ENCODE measurements at regions not wholly inside any gene's neighbourhood (a gene's known extent, or its start where the extent isn't known, plus 50 kb on each side); places are given as distances from the start of the nearest gene placed in this dataset.

DNA sequence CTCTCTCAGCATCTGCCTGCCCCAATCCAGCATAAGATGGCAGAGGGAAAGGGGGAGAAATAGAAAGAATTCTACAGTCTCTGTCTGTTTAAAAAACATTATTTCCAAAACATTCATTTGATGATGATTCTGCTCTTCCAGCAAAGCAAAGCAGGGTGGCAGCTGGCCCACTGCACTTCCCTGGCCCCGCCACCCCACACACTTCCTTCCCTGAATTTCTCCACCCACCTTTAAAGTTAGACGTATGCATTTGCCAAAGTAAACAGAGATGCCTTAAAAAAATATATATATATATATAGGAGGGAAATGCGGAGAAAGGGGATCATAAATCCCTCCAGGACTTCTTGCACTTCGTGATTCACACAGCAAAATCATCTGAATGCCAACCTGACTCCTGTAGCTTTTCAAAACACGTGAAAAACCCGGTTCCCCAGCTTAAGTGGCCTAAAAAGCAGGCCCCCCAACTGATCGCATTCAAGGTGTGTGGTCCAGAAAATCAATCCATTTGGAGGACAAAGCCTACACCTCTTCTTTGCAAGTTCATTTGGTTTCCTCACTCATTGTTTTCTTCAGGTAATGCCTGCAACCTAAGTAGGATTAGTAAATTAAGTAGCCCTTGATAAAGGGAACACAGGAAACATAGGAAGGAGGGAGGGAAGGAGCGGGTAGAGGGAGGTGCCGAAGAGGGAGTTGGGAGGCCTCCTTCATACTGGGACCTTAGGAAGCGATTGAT, 68.8 kb downstream of the LLPH start:
- Histone ChIP-seq H3K27ac (no peak overlapping the region), H3K4me1 (peaks cover 0 to 4% (median 0%) of the 10 kb centered on the region in 4 donors), H3K27me3 (no peaks in the 10 kb centered on the region), H3K36me3 (no peaks in the 10 kb centered on the region), H3K9me3 (no peaks in the 10 kb centered on the region), H3K4me3 (no peak overlapping the region)
- TF ChIP-seq POLR2A (IDR thresholded peaks at IDR 0.05) (no peak), EP300 (IDR thresholded peaks at IDR 0.05) (no peak), CTCF (IDR thresholded peaks at IDR 0.05) (no peak)
- DNase-seq (ENCODE audit: low spot score in 2 of 2), result no peak
- 67% methylated on average over 10 of the region's 10 CpGs for WGBS, 2 donors

DNA sequence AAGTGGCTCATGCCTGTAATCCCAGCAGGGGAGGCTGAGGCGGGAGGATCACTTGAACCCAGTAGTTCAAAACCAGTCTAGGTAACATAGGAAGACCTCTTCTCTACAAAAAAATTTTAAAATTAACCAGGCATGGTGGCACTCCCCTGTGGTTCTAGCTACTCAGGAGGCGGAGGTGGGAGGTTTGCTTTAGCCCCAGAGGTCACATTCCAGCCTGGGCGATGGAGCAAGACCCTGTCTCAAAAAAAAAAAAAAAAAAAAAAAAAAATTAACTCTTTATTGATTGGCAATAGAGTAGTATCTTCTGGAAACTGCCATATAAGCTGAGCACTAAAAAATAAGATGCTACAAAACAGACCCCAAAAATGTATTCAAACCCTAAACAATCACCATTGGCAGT, 69.5 kb downstream of the LLPH start:
- H3K9me3 ChIP-seq, result no peaks in the 10 kb centered on the region
- H3K4me3 ChIP-seq, result no peak overlapping the region
- no peaks in the 10 kb centered on the region for H3K36me3 ChIP-seq
- no peak for DNase-seq (ENCODE audit: low spot score in 2 of 2)
- no peak overlapping the region for H3K27ac ChIP-seq
- H3K4me1 ChIP-seq, result peaks cover 0 to 4% (median 0%) of the 10 kb centered on the region in 4 donors
- WGBS, 2 donors, result 70 to 72% methylated on average over 3 of the region's 3 CpGs
- no peak for TF ChIP-seq POLR2A (IDR thresholded peaks at IDR 0.05)
- no peak for TF ChIP-seq EP300 (IDR thresholded peaks at IDR 0.05)
- TF ChIP-seq CTCF (IDR thresholded peaks at IDR 0.05), result no peak
- no peaks in the 10 kb centered on the region for H3K27me3 ChIP-seq

GRCh38 chr12:66060163-66060907, 70.2 kb downstream of the LLPH start:
- Histone ChIP-seq H3K27me3 (no peaks in the 10 kb centered on the region), H3K27ac (no peak overlapping the region), H3K36me3 (no peaks in the 10 kb centered on the region), H3K4me3 (no peak overlapping the region), H3K9me3 (no peaks in the 10 kb centered on the region), H3K4me1 (no peaks in the 10 kb centered on the region)
- DNase-seq (ENCODE audit: low spot score in 2 of 2), result no peak
- WGBS, 2 donors, result 40 to 58% methylated on average over 2 of the region's 2 CpGs
- TF ChIP-seq EP300 (IDR thresholded peaks at IDR 0.05) (no peak), POLR2A (IDR thresholded peaks at IDR 0.05) (no peak), CTCF (IDR thresholded peaks at IDR 0.05) (no peak)

- no peaks in the 10 kb centered on the region for H3K9me3 ChIP-seq
- H3K36me3 ChIP-seq, result no peaks in the 10 kb centered on the region
- no peak overlapping the region for H3K4me3 ChIP-seq
- no peak for DNase-seq (ENCODE audit: low spot score in 2 of 2)
- H3K27ac ChIP-seq, result no peak overlapping the region
- H3K4me1 ChIP-seq, result no peaks in the 10 kb centered on the region
- TF ChIP-seq POLR2A (IDR thresholded peaks at IDR 0.05) (no peak), EP300 (IDR thresholded peaks at IDR 0.05) (no peak), CTCF (IDR thresholded peaks at IDR 0.05) (no peak)
- H3K27me3 ChIP-seq, result no peaks in the 10 kb centered on the region
- 80 to 86% methylated on average over 5 of the region's 5 CpGs for WGBS, 2 donors
Measured at GRCh38 chr12:66059666-66060065, 70.9 kb downstream of the LLPH start.

- Histone ChIP-seq H3K27me3 (no peaks in the 10 kb centered on the region), H3K36me3 (no peaks in the 10 kb centered on the region), H3K4me1 (no peaks in the 10 kb centered on the region), H3K4me3 (no peak overlapping the region), H3K9me3 (no peaks in the 10 kb centered on the region), H3K27ac (no peak overlapping the region)
- no peak for DNase-seq (ENCODE audit: low spot score in 2 of 2)
- no peak for TF ChIP-seq POLR2A (IDR thresholded peaks at IDR 0.05)
- no peak for TF ChIP-seq CTCF (IDR thresholded peaks at IDR 0.05)
- no peak for TF ChIP-seq EP300 (IDR thresholded peaks at IDR 0.05)
- WGBS, 2 donors, result 90 to 97% methylated on average over 3 of the region's 3 CpGs
Measured at GRCh38 chr12:66058554-66058953, 72.0 kb downstream of the LLPH start.
